ENCODE measurements at regions not wholly inside any gene's neighbourhood (a gene's known extent, or its start where the extent isn't known, plus 50 kb on each side); places are given as distances from the start of the nearest gene placed in this dataset.
A peak's percentile ranks its signal among the peaks of the same experiment; 100 is the strongest.

GRCh38 chr10:111498560-111498959, 421.7 kb downstream of the ADRA2A start:
- TF ChIP-seq JUNB (IDR thresholded peaks at IDR 0.05; ENCODE audit: unreplicated experiment) (no peak), STAT1 (IDR thresholded peaks at IDR 0.05; ENCODE audit: unreplicated experiment) (no peak), NANOG (IDR thresholded peaks at IDR 0.05; ENCODE audit: borderline replicate concordance) (no peak), ZNF462 (CRISPR knock-in tag; IDR thresholded peaks at IDR 0.05) (no peak), EZH2phosphoT487 (IDR thresholded peaks at IDR 0.05; ENCODE audit: unreplicated experiment) (no peak), ETS1 (IDR thresholded peaks at IDR 0.05) (no peak), ZNF114 (CRISPR knock-in tag; IDR thresholded peaks at IDR 0.05) (no peak)
- TF ChIP-seq, protein P1, sequence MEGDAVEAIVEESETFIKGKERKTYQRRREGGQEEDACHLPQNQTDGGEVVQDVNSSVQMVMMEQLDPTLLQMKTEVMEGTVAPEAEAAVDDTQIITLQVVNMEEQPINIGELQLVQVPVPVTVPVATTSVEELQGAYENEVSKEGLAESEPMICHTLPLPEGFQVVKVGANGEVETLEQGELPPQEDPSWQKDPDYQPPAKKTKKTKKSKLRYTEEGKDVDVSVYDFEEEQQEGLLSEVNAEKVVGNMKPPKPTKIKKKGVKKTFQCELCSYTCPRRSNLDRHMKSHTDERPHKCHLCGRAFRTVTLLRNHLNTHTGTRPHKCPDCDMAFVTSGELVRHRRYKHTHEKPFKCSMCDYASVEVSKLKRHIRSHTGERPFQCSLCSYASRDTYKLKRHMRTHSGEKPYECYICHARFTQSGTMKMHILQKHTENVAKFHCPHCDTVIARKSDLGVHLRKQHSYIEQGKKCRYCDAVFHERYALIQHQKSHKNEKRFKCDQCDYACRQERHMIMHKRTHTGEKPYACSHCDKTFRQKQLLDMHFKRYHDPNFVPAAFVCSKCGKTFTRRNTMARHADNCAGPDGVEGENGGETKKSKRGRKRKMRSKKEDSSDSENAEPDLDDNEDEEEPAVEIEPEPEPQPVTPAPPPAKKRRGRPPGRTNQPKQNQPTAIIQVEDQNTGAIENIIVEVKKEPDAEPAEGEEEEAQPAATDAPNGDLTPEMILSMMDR (conservative IDR thresholded peaks at IDR 0.05; ENCODE audit: low read depth in 2 of 2): no peak
- TF ChIP-seq, protein P2, sequence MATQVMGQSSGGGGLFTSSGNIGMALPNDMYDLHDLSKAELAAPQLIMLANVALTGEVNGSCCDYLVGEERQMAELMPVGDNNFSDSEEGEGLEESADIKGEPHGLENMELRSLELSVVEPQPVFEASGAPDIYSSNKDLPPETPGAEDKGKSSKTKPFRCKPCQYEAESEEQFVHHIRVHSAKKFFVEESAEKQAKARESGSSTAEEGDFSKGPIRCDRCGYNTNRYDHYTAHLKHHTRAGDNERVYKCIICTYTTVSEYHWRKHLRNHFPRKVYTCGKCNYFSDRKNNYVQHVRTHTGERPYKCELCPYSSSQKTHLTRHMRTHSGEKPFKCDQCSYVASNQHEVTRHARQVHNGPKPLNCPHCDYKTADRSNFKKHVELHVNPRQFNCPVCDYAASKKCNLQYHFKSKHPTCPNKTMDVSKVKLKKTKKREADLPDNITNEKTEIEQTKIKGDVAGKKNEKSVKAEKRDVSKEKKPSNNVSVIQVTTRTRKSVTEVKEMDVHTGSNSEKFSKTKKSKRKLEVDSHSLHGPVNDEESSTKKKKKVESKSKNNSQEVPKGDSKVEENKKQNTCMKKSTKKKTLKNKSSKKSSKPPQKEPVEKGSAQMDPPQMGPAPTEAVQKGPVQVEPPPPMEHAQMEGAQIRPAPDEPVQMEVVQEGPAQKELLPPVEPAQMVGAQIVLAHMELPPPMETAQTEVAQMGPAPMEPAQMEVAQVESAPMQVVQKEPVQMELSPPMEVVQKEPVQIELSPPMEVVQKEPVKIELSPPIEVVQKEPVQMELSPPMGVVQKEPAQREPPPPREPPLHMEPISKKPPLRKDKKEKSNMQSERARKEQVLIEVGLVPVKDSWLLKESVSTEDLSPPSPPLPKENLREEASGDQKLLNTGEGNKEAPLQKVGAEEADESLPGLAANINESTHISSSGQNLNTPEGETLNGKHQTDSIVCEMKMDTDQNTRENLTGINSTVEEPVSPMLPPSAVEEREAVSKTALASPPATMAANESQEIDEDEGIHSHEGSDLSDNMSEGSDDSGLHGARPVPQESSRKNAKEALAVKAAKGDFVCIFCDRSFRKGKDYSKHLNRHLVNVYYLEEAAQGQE (IDR thresholded peaks at IDR 0.05; ENCODE audit: unreplicated experiment): no peak
- Histone ChIP-seq H3K9me2 (ENCODE audit: insufficient read depth) (peaks cover 9% of the 10 kb centered on the region; the same call in 1 of the 2 replicates), H3K79me2 (replicated peaks; ENCODE audit: insufficient read depth) (no peaks in the 10 kb centered on the region), H3K27me3 (ENCODE audit: insufficient read depth) (no peaks in the 10 kb centered on the region), H3F3A (replicated peaks; ENCODE audit: low read depth) (no peaks in the 10 kb centered on the region), H4K20me1 (replicated peaks; ENCODE audit: insufficient read depth) (no peaks in the 10 kb centered on the region), H3K27ac (ENCODE audit: low read depth) (no peak overlapping the region), H3K4me3 (no peak overlapping the region), H2AFZ (peak overlapping the region; percentile 76; the same call in 1 of the 2 replicates), H3K4me1 (ENCODE audit: insufficient read depth) (no peaks in the 10 kb centered on the region), H3K4me2 (no peak overlapping the region), H3K36me3 (ENCODE audit: insufficient read depth) (0 out of 2 replicates have a peak, but pooled peaks cover under 1% of the 10 kb centered on the region)
- DNase-seq (ENCODE audit: low spot score) (no peak), ATAC-seq (no peak)
- peaks cover 3% of the 10 kb centered on the region for H3K27me3 Mint-ChIP-seq (ENCODE audit: insufficient read depth, low read depth, poor library complexity)
- peaks cover 10% of the 10 kb centered on the region for H3K36me3 Mint-ChIP-seq (ENCODE audit: low read depth)
- peaks cover 11% of the 10 kb centered on the region for H3K9me3 Mint-ChIP-seq
- H3K27ac Mint-ChIP-seq: no peak overlapping the region
- H3K4me3 Mint-ChIP-seq: no peak overlapping the region
- no peaks in the 10 kb centered on the region for H3K4me1 Mint-ChIP-seq
